Transverse colon (tissue), 3 donors: ENCODE measurements at regions not wholly inside any gene's neighbourhood (a gene's known extent, or its start where the extent isn't known, plus 50 kb on each side); places are given as distances from the start of the nearest gene placed in this dataset.

Experiments used
- POLR2A ChIP-seq: fragments of 450-650 bp; IDR thresholded peaks from one replicate; pipeline ENCODE4 v1.6.1; 2016; ENCODE audit warnings: antibody characterized with exemption, mild to moderate bottlenecking, moderate library complexity
- TF ChIP-seq, protein P1 (sequence below), 5 experiments: fragments of 200-600 bp in 3 of 5; fragments of 450-650 bp in 2 of 5; sonication (generic) in 3 of 5; IDR thresholded peaks; 1 replicate in 2 of 5; 2 replicates in 3 of 5; pipeline ENCODE4 v1.5.1; 2016 to 2017; ENCODE audit warnings: antibody characterized with exemption in 5 of 5, inconsistent platforms in 3 of 5, mild to moderate bottlenecking in 2 of 5, moderate library complexity in 1 of 5

DNA sequence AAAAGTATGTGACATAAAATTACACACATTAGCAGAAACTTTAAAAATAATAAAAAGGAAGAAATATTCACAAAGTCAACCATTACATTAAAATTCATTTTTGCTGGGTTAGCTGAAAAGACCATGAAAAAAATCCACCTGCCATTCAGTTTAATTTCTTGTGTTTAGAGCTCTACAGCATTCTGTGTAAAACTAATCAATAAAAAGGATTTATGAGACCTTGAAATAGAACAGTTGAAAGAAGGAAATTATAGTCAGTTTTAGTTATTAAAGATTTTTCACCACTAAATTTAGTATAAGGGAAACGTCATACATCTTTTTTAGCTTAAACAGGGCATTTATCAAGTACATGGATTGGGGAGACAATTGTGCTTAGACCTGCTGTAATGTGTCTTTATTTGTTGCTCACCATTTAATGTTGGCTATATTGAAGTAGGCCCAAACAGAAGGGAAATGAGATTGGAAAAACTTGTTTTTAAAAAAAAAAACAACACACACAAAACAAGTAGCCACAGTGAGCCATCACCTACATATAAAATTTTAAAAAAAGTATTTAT is 438.7 kb upstream of the POU3F2 start:
- TF ChIP-seq, protein P1, sequence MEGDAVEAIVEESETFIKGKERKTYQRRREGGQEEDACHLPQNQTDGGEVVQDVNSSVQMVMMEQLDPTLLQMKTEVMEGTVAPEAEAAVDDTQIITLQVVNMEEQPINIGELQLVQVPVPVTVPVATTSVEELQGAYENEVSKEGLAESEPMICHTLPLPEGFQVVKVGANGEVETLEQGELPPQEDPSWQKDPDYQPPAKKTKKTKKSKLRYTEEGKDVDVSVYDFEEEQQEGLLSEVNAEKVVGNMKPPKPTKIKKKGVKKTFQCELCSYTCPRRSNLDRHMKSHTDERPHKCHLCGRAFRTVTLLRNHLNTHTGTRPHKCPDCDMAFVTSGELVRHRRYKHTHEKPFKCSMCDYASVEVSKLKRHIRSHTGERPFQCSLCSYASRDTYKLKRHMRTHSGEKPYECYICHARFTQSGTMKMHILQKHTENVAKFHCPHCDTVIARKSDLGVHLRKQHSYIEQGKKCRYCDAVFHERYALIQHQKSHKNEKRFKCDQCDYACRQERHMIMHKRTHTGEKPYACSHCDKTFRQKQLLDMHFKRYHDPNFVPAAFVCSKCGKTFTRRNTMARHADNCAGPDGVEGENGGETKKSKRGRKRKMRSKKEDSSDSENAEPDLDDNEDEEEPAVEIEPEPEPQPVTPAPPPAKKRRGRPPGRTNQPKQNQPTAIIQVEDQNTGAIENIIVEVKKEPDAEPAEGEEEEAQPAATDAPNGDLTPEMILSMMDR (IDR thresholded peaks at IDR 0.05) = no peak
- no peak for TF ChIP-seq POLR2A
